ENCODE measurements at regions not wholly inside any gene's neighbourhood (a gene's known extent, or its start where the extent isn't known, plus 50 kb on each side); places are given as distances from the start of the nearest gene placed in this dataset.
"Not testable (repeated sequence)": the region's sequence is repeated elsewhere in the genome, so short reads cannot be mapped to it uniquely, and the experiment has no call there.

DNA sequence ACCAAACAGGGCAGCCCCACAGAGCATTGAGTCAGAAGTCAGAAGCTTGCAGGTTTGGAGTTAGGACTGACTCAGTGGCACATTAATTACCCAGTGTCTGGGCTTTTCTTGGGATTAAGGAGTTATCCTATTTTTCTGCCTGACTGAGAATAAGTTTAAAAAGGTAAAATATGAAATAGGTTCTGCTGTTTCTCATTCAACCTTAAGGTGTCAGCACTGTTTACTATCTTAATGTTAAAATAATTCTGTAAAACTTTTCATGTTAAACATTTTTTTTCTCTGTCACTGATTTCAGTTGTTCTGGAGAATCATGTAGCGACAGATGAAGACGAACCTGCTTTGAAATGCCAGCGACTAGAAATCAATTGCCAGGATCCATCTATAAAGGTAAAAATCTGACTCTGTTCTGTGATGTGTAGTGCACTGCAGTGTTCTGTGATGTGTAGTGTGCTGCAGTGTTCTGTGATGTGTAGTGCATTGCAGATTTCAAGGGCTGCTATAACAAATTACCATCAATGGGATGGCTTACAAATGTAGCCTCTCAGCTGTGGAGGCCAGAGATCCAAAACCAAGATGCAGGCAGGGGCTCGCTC, 128.0 kb downstream of the LAT start:
- H3K4me1 ChIP-seq (ENCODE audit: insufficient read depth, low read length): 0 out of 2 replicates have a peak, but pooled peaks cover 3% of the 10 kb centered on the region
- H3K27me3 ChIP-seq (ENCODE audit: insufficient read depth, low read length): no peaks in the 10 kb centered on the region
- no peaks in the 10 kb centered on the region for H3K36me3 ChIP-seq (ENCODE audit: insufficient read depth, low read length)
- no peak overlapping the region for H3K4me3 ChIP-seq (ENCODE audit: low read length)
- no peak overlapping the region for H3K9ac ChIP-seq (ENCODE audit: low read depth, low read length)
- 86% methylated on average over 3 of the region's 4 CpGs for WGBS
- no peaks in the 10 kb centered on the region for H3K9me3 ChIP-seq (ENCODE audit: insufficient read depth, low read depth, low read length)
- H3K27ac ChIP-seq (ENCODE audit: low read depth, low read length): no peak overlapping the region

DNA sequence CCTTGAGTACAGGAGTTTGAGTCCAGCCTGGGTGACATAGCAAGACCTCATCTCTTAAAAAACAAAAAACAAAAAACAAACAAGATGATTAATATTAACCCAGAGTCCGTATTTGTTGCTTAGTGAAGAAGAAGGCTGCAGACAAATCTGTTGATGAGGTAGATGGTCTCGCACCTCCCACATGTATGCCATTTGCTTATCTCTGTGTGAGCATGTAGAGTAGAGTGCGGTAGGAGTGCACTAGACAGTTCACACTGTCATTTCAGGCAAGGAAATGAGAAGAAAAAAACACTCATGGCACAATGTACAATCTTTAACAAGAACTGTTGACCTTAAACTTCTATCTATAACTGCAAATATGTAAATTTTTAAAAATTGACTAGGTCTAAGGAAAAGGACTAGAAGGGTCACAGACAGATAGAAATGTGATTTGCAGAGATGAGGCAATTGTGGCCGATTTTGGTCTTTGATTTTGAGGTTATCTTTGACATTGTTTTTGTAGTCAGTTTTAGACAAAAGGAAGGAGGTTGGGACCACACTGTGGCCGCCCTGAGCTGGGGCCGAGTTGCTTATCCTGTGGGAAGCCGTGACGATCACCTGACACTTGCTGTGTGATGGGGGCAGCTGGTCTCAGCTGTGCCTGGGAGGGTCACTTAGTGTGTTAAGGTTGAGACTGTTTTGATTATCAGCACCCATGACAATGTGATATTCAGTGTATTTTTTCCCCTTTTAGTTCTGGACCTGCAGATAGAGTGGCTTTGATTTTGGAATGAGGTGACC, 127.2 kb downstream of the LAT start:
- H3K9ac ChIP-seq (ENCODE audit: low read depth, low read length); H3K4me1 ChIP-seq (ENCODE audit: insufficient read depth, low read length); H3K9me3 ChIP-seq (ENCODE audit: insufficient read depth, low read depth, low read length); H3K4me3 ChIP-seq (ENCODE audit: low read length); H3K36me3 ChIP-seq (ENCODE audit: insufficient read depth, low read length); H3K27me3 ChIP-seq (ENCODE audit: insufficient read depth, low read length); H3K27ac ChIP-seq (ENCODE audit: low read depth, low read length): not testable (repeated sequence)
- WGBS: 81% methylated on average over 8 of the region's 8 CpGs

GRCh38 chr16:29111421-29111820, 126.6 kb downstream of the LAT start:
- H3K9ac ChIP-seq (ENCODE audit: low read depth, low read length): no peak overlapping the region
- H3K9me3 ChIP-seq (ENCODE audit: insufficient read depth, low read depth, low read length): no peaks in the 10 kb centered on the region
- H3K36me3 ChIP-seq (ENCODE audit: insufficient read depth, low read length): no peaks in the 10 kb centered on the region
- H3K4me1 ChIP-seq (ENCODE audit: insufficient read depth, low read length): 0 out of 2 replicates have a peak, but pooled peaks cover 3% of the 10 kb centered on the region
- no peak overlapping the region for H3K4me3 ChIP-seq (ENCODE audit: low read length)
- no peak overlapping the region for H3K27ac ChIP-seq (ENCODE audit: low read depth, low read length)
- peaks cover 12% of the 10 kb centered on the region for H3K27me3 ChIP-seq (ENCODE audit: insufficient read depth, low read length)
- 94% methylated on average over 3 of the region's 5 CpGs for WGBS

DNA sequence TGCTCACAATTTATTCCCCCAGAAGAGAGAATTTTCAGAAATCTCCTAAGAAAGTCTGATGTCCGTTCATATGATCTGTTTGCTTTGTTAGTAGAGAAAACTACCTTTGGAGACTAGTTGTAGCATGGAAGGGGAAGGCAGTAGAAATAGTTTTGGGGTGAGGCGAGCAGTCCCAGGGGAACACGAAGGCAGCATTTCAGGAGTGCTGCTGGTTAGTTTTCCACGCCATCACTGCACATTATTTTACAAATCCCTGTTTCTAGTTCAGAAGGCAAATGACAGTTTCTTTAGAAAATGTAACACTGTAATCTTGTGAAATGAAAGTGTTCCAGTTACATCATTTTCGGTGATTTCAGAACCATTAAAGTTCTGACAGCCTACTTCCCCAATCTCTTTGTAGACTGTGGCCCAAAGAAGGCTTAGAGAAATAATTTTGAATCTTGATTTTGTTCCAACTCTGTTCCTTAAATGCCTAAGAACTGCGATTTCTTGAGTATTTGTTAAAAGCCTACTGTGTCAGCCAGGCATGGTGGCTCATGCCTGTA, 123.8 kb downstream of the LAT start:
- not testable (repeated sequence) for H3K27ac ChIP-seq (ENCODE audit: low read depth, low read length); H3K36me3 ChIP-seq (ENCODE audit: insufficient read depth, low read length); H3K9ac ChIP-seq (ENCODE audit: low read depth, low read length); H3K9me3 ChIP-seq (ENCODE audit: insufficient read depth, low read depth, low read length); H3K4me1 ChIP-seq (ENCODE audit: insufficient read depth, low read length); H3K4me3 ChIP-seq (ENCODE audit: low read length)
- 100% methylated on average over 1 of the region's 6 CpGs for WGBS
- peaks cover 13% of the 10 kb centered on the region for H3K27me3 ChIP-seq (ENCODE audit: insufficient read depth, low read length)

DNA sequence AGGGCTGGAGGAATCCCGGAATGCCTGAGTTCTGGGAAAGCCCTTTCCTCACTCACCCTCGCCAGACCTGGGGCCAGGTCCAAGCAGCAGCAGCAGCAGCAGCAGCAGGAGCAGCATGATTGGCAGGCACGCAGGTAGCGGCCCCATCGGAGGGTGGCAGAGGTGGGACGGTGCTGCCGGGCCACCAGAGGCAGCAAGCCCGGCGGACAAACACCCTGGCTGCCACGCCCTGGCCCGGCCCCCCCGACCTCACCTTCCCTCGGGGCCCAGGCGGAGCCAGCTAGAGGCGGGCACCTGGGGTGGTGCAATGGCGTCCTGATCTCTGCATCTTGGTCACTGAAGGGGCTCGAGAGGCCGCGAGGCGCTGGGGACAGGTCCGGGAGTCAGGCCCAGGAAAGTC, 122.4 kb downstream of the LAT start:
- peak overlapping the region; percentile 40 for H3K9ac ChIP-seq (ENCODE audit: low read depth, low read length)
- H3K4me3 ChIP-seq (ENCODE audit: low read length): peak overlapping the region; percentile 74
- no peaks in the 10 kb centered on the region for H3K9me3 ChIP-seq (ENCODE audit: insufficient read depth, low read depth, low read length)
- no peak overlapping the region for H3K27ac ChIP-seq (ENCODE audit: low read depth, low read length)
- no peaks in the 10 kb centered on the region for H3K36me3 ChIP-seq (ENCODE audit: insufficient read depth, low read length)
- 6% methylated on average over 21 of the region's 21 CpGs for WGBS
- peaks cover 13% of the 10 kb centered on the region for H3K27me3 ChIP-seq (ENCODE audit: insufficient read depth, low read length)
- H3K4me1 ChIP-seq (ENCODE audit: insufficient read depth, low read length): no peaks in the 10 kb centered on the region

- H3K27ac ChIP-seq (ENCODE audit: low read depth, low read length): not testable (repeated sequence)
Observed at GRCh38 chr16:29106259-29106908, 121.5 kb downstream of the LAT start.

DNA sequence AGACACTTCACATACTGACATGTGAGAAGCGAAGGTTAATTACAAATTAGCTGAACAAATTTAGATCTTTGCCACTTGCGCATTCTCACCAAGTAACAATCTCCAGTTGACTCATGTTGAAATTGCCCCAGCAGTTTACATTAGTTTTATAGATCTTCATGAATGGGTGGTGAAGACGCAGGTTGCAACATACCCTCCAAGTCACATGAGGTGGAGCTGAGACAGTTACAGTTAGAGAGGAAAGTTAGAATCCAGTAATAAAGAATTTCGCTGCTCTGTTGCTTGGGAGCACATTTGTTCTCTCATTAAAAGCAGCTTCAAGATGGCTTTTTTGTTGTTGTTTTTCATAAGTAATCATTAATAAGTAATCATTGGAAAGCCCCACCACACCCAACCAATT, 119.7 kb downstream of the LAT start:
- not testable (repeated sequence) for H3K27ac ChIP-seq (ENCODE audit: low read depth, low read length); H3K9ac ChIP-seq (ENCODE audit: low read depth, low read length); H3K9me3 ChIP-seq (ENCODE audit: insufficient read depth, low read depth, low read length); H3K36me3 ChIP-seq (ENCODE audit: insufficient read depth, low read length); H3K4me3 ChIP-seq (ENCODE audit: low read length); H3K4me1 ChIP-seq (ENCODE audit: insufficient read depth, low read length)
- 90% methylated on average over 1 of the region's 4 CpGs for WGBS
- peaks cover 13% of the 10 kb centered on the region for H3K27me3 ChIP-seq (ENCODE audit: insufficient read depth, low read length)

More at GRCh38 chr16:29106259-29106908, 121.5 kb downstream of the LAT start:
- not testable (repeated sequence) for H3K4me1 ChIP-seq (ENCODE audit: insufficient read depth, low read length); H3K9me3 ChIP-seq (ENCODE audit: insufficient read depth, low read depth, low read length); H3K36me3 ChIP-seq (ENCODE audit: insufficient read depth, low read length); H3K9ac ChIP-seq (ENCODE audit: low read depth, low read length)
- H3K4me3 ChIP-seq (ENCODE audit: low read length): peak overlapping the region; percentile 74; the same call in 1 of the 2 replicates
- WGBS: 97% methylated on average over 6 of the region's 8 CpGs
- peaks cover 13% of the 10 kb centered on the region for H3K27me3 ChIP-seq (ENCODE audit: insufficient read depth, low read length)

DNA sequence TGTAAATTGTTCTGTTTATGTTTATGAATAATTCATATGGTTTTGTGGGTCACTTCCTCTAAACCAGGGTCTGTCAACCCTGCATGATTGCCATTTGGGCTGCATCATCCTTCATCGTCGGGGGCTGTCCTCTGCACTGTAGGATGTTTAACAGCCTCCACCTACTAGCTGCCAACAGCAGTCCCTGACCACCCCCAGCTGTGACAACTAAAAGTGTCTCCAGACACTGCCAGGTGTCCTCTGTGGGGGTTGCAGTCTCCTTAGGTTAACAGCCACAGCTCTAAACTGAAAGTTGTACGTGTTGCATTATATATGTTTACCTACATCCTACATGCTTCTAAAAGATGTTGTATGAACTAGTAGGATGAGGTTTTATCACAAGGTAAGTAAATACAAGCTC, 113.1 kb downstream of the LAT start:
- H3K9ac ChIP-seq (ENCODE audit: low read depth, low read length); H3K27ac ChIP-seq (ENCODE audit: low read depth, low read length); H3K4me3 ChIP-seq (ENCODE audit: low read length); H3K36me3 ChIP-seq (ENCODE audit: insufficient read depth, low read length); H3K9me3 ChIP-seq (ENCODE audit: insufficient read depth, low read depth, low read length); H3K4me1 ChIP-seq (ENCODE audit: insufficient read depth, low read length); H3K27me3 ChIP-seq (ENCODE audit: insufficient read depth, low read length): not testable (repeated sequence)
- no CpG with 5 or more reads among the region's 3 CpGs for WGBS

DNA sequence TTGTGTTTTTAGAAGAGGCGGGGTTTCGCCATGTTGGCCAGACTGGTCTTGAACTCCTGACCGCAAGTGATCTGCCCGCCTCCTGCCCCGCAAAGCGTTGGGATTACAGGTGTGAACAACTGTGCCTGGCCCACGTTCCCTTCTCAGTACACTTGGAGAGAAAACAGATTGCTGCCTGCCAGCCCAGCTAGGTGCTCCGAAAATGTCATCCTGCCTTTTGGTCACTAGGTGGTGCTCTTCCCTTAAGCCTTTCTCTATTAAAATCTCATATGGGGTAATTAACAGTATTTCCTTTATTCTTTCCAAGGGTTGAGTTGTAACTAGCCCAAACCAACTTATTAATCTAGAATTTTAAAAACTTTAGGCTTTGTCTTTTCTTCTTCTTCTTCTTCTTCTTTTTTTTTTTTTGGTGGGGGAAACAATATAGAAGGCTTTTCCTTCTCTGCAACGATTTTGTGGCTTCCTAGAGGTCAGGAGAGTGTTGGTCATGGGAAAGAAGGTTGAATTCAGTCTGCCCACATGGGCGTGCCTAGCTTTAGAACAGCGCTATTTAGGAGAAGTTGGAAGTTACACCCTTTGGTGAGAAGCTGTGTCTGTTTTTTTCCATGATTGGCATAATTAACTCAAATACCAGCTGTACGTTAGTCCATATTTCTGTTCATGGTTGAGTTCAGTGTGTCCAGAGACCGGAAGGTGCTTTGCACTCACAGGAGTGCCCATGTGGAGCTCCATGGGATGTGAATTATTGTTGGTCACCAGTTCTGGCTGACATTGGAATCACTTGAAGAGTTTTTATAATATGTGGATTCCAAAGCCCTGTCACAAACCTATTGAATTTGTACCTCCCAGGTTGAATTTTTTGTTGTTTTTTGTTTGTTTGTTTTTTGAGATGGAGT, 110.1 kb downstream of the LAT start:
- H3K27me3 ChIP-seq (ENCODE audit: insufficient read depth, low read length); H3K4me1 ChIP-seq (ENCODE audit: insufficient read depth, low read length); H3K9ac ChIP-seq (ENCODE audit: low read depth, low read length); H3K9me3 ChIP-seq (ENCODE audit: insufficient read depth, low read depth, low read length); H3K36me3 ChIP-seq (ENCODE audit: insufficient read depth, low read length); H3K27ac ChIP-seq (ENCODE audit: low read depth, low read length); H3K4me3 ChIP-seq (ENCODE audit: low read length): not testable (repeated sequence)
- 49% methylated on average over 3 of the region's 13 CpGs for WGBS

- not testable (repeated sequence) for H3K4me1 ChIP-seq (ENCODE audit: insufficient read depth, low read length); H3K9me3 ChIP-seq (ENCODE audit: insufficient read depth, low read depth, low read length); H3K27me3 ChIP-seq (ENCODE audit: insufficient read depth, low read length); H3K4me3 ChIP-seq (ENCODE audit: low read length); H3K36me3 ChIP-seq (ENCODE audit: insufficient read depth, low read length); H3K27ac ChIP-seq (ENCODE audit: low read depth, low read length); H3K9ac ChIP-seq (ENCODE audit: low read depth, low read length)
- 76% methylated on average over 3 of the region's 3 CpGs for WGBS
Observed at GRCh38 chr16:29094325-29094724, 109.5 kb downstream of the LAT start.

GRCh38 chr16:29089679-29090078, 104.8 kb downstream of the LAT start:
- H3K9me3 ChIP-seq (ENCODE audit: insufficient read depth, low read depth, low read length); H3K27ac ChIP-seq (ENCODE audit: low read depth, low read length); H3K36me3 ChIP-seq (ENCODE audit: insufficient read depth, low read length); H3K4me1 ChIP-seq (ENCODE audit: insufficient read depth, low read length); H3K9ac ChIP-seq (ENCODE audit: low read depth, low read length); H3K27me3 ChIP-seq (ENCODE audit: insufficient read depth, low read length); H3K4me3 ChIP-seq (ENCODE audit: low read length): not testable (repeated sequence)
